ENCODE measurements at regions not wholly inside any gene's neighbourhood (a gene's known extent, or its start where the extent isn't known, plus 50 kb on each side); places are given as distances from the start of the nearest gene placed in this dataset.

DNA sequence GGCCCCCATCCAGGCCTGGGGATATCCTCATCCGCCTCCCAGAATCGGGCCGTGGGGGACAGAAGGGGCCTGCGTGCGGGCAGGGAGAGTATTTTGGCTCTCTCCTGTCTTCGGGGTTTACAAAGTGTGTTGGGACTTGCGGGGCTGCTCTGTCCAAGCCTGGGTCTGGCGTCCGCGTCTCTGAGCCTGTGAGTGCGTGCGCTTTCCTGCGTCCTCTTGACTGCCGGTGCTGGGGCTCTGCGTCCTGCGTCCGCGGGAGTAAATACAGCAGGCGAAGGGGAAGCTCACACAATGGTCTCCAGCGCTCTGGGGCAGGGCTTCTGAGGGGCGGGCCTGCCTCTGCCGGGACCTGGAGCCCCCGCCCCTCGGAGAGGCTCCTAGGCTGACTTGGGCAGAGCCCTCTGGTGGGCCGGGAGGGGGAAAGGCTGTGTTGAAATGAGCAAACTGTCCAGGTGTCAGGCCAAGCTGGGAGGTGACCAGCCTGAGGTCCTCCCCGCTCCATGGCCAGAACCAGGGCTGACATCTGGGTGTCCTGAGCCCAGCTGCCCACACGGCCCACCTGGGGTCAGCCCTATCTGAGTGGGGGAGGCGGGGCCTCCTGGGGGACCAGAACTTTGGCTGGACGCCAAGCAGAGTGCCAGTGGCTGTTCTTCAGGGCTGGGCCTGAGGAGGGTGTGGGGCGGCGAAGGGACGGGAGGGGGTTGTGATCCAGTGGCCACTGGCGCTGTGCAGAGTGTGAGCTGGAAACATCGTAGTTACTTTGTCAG, 233.6 kb downstream of the SEC14L1 start:
- peak; percentile 84 for TF ChIP-seq POLR2AphosphoS5 (IDR thresholded peaks at IDR 0.05; ENCODE audit: low read depth, low read length)
- TF ChIP-seq SIN3A (IDR thresholded peaks at IDR 0.05; ENCODE audit: borderline replicate concordance, insufficient read depth, low read length): peak; percentile 91; the same call in 1 of the 2 replicates
- TF ChIP-seq FOXP2 (optimal IDR thresholded peaks at IDR 0.05; ENCODE audit: borderline replicate concordance, extremely low read depth, extremely low read length, insufficient read depth): peak; percentile 98
- TF ChIP-seq TAF1 (IDR thresholded peaks at IDR 0.05; ENCODE audit: borderline replicate concordance, insufficient read depth, low read length): peak; percentile 88
- TF ChIP-seq, protein P1, sequence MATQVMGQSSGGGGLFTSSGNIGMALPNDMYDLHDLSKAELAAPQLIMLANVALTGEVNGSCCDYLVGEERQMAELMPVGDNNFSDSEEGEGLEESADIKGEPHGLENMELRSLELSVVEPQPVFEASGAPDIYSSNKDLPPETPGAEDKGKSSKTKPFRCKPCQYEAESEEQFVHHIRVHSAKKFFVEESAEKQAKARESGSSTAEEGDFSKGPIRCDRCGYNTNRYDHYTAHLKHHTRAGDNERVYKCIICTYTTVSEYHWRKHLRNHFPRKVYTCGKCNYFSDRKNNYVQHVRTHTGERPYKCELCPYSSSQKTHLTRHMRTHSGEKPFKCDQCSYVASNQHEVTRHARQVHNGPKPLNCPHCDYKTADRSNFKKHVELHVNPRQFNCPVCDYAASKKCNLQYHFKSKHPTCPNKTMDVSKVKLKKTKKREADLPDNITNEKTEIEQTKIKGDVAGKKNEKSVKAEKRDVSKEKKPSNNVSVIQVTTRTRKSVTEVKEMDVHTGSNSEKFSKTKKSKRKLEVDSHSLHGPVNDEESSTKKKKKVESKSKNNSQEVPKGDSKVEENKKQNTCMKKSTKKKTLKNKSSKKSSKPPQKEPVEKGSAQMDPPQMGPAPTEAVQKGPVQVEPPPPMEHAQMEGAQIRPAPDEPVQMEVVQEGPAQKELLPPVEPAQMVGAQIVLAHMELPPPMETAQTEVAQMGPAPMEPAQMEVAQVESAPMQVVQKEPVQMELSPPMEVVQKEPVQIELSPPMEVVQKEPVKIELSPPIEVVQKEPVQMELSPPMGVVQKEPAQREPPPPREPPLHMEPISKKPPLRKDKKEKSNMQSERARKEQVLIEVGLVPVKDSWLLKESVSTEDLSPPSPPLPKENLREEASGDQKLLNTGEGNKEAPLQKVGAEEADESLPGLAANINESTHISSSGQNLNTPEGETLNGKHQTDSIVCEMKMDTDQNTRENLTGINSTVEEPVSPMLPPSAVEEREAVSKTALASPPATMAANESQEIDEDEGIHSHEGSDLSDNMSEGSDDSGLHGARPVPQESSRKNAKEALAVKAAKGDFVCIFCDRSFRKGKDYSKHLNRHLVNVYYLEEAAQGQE (IDR thresholded peaks at IDR 0.05; ENCODE audit: insufficient read depth in 1 of 2, low read depth in 2 of 2, low read length in 2 of 2): peak in 1 of 2 experiments; percentile 4; a peak in 1 of 4 replicates

DNA sequence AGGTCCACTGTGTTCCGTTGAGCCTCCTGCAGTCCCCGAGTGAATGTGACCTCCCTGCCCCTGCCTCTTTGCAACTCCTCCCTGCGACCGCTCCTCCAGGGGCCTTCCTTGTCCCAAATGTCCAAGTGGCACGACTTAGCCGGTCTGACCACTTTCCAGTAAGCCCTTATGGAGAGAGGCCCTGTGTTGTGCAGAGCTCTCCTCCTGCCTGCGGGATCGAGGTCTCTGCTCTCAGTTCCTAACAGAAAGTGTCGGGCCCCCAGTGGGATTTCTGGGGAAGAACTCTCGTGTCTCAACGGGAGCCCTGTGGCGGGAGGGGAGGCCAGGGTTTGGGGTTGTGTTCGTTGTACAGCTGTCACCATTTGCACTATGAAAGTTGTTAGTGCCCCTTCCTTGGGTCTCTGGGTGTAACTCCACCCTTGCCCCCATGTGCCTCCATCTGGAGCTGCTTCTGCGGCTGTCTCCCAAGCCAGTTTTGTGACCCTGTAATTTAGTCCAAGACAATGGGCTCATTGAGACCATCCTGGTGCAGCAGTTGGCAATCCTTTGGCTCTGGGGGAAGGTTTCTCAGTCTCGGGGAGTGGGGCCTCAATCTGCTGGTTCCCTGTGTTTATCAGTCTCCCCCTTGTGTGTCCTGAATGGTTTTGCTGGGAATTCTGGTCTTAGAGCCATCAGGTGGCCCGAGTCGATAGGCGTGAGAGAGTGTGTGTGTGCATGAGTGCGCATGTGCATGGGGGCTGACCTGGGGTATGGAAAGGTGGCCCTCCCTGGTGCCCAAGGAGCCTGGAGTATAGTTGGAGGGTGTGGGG, 234.5 kb downstream of the SEC14L1 start:
- TF ChIP-seq TAF1 (IDR thresholded peaks at IDR 0.05; ENCODE audit: borderline replicate concordance, insufficient read depth, low read length) (no peak), SIN3A (IDR thresholded peaks at IDR 0.05; ENCODE audit: borderline replicate concordance, insufficient read depth, low read length) (no peak), FOXP2 (optimal IDR thresholded peaks at IDR 0.05; ENCODE audit: borderline replicate concordance, extremely low read depth, extremely low read length, insufficient read depth) (no peak), POLR2AphosphoS5 (IDR thresholded peaks at IDR 0.05; ENCODE audit: low read depth, low read length) (no peak)
- TF ChIP-seq, protein P1 (IDR thresholded peaks at IDR 0.05; ENCODE audit: insufficient read depth in 1 of 2, low read depth in 2 of 2, low read length in 2 of 2): no peak

DNA sequence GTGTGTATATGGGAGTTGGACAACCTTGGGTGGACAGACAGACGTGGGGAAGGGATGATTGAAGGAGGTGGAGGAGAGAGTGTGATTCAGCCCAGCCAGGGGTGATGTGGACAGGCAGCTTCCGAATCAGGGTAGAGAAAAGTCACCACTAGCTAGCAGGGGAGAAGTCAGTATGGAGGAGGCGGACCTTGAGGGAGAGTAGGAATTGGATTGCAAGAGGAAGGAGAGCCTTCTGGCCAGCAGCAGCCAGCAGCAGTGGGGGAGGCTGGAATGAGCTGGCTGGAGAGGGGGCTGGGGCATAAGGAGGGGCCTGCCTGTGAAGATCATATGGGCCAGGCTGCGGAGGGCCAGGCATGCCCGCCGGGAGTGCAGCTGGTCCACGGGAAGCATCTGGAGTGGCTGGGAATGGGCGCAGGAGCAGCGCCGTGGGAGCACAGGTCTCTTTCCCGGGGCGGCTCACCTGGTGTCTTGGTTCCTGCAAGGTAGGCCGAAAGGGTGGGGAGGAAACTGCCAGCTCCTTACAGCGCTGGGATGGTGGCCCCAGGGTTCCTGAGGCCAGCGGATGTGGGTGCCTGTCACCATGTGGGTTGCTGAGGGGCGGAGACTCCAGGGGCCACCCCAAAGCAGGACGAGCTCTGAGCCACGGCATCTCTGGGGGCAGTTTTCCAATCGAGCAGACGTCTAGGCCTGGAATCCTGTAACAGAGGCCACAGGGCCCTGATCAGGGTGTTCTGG, 235.3 kb downstream of the SEC14L1 start:
- TF ChIP-seq POLR2AphosphoS5 (IDR thresholded peaks at IDR 0.05; ENCODE audit: low read depth, low read length) (no peak), SIN3A (IDR thresholded peaks at IDR 0.05; ENCODE audit: borderline replicate concordance, insufficient read depth, low read length) (no peak), TAF1 (IDR thresholded peaks at IDR 0.05; ENCODE audit: borderline replicate concordance, insufficient read depth, low read length) (no peak), FOXP2 (optimal IDR thresholded peaks at IDR 0.05; ENCODE audit: borderline replicate concordance, extremely low read depth, extremely low read length, insufficient read depth) (no peak)
- TF ChIP-seq, protein P1 (IDR thresholded peaks at IDR 0.05; ENCODE audit: insufficient read depth in 1 of 2, low read depth in 2 of 2, low read length in 2 of 2): no peak

DNA sequence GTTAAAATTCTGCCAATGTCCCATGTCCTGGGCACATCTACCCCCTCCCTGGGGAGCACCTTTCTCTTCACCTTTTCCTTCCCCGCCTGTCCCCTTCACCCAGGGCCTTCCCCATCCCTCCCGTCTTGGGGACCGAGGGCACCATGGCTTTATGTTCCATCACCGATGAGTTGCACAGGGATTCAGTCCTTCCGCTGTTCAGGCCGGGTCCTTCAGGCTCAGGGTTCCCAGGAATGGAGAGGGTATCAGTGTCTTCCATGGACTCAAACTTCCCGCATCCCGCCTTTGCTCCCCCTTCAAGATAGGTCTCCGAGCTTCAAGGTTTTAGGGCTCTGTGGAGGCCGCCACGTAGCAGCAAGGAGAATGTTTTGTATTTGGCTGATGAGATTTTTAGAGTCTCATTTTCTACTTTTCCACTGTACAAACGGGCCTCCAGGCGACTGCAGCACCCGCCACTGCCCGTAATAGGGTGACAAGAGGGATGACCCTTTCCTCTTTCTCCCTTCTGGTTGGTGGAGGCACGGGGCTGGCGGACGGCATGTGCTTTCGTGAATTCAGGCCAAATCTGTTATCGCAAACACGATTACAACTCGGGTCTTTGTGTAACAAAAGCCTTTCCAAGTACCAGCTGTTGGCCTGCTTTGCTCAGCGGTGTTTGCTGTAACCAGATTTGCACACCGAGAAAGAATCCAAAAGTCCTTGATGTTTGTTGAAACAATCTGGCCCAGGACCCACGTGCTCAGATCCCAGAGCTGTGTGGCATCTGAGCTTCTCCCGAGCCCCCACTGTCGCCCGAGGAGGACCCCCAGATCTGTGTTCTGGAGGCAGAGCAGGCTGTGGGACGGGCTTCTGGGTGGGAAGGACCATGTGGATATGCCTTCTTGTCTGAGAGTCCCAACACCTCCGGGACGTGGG, 236.3 kb downstream of the SEC14L1 start:
- TF ChIP-seq, protein P1 (IDR thresholded peaks at IDR 0.05; ENCODE audit: insufficient read depth in 1 of 2, low read depth in 2 of 2, low read length in 2 of 2): no peak
- TF ChIP-seq TAF1 (IDR thresholded peaks at IDR 0.05; ENCODE audit: borderline replicate concordance, insufficient read depth, low read length) (no peak), SIN3A (IDR thresholded peaks at IDR 0.05; ENCODE audit: borderline replicate concordance, insufficient read depth, low read length) (no peak)

Measured in PFSK-1 (cell line).